ENCODE measurements at regions not wholly inside any gene's neighbourhood (a gene's known extent, or its start where the extent isn't known, plus 50 kb on each side); places are given as distances from the start of the nearest gene placed in this dataset.

- TF ChIP-seq REST (IDR thresholded peaks at IDR 0.05; ENCODE audit: low read depth, low read length) (no peak), ZBTB33 (IDR thresholded peaks at IDR 0.05; ENCODE audit: borderline replicate concordance, low read depth) (no peak), RAD21 (IDR thresholded peaks at IDR 0.05; ENCODE audit: low read length) (no peak), CTCF (IDR thresholded peaks at IDR 0.05) (no peak), POLR2AphosphoS5 (IDR thresholded peaks at IDR 0.05; ENCODE audit: low read depth, low read length) (no peak), RXRA (IDR thresholded peaks at IDR 0.05; ENCODE audit: borderline replicate concordance, low read depth) (no peak), FOXM1 (IDR thresholded peaks at IDR 0.05; ENCODE audit: low read depth) (no peak), MXI1 (IDR thresholded peaks at IDR 0.05; ENCODE audit: low read depth, low read length) (no peak), YY1 (IDR thresholded peaks at IDR 0.05; ENCODE audit: low read depth) (no peak), USF1 (IDR thresholded peaks at IDR 0.05; ENCODE audit: borderline replicate concordance, low read depth) (no peak)
Observed at GRCh38 chr14:101227611-101228594, 324.4 kb upstream of the RTL1 start.

All from SK-N-SH (cell line).